Ascending aorta (tissue), 2 donors: ENCODE measurements at regions not wholly inside any gene's neighbourhood (a gene's known extent, or its start where the extent isn't known, plus 50 kb on each side); places are given as distances from the start of the nearest gene placed in this dataset.
"Not testable (repeated sequence)": the region's sequence is repeated elsewhere in the genome, so short reads cannot be mapped to it uniquely, and the experiment has no call there.

Experiments used
- DNase-seq, 2 donors: peaks; one replicate each; pipeline ENCODE4 v3.0.0-alpha.2; 2019; ENCODE audit warnings: low spot score in 2 of 2
- H3K27ac ChIP-seq, 2 donors: fragments of 200-600 bp; sonication (generic); one replicate each; pipeline ENCODE4 v1.5.1; 2016 to 2017; ENCODE audit warnings: mild to moderate bottlenecking in 1 of 2
- H3K27me3 ChIP-seq: fragments of 200-600 bp; sonication (generic); one replicate; pipeline ENCODE4 v1.5.1; 2017
- H3K36me3 ChIP-seq, 2 donors: fragments of 200-600 bp; sonication (generic); one replicate each; pipeline ENCODE4 v1.5.1; 2016
- H3K4me1 ChIP-seq, 2 donors: fragments of 200-600 bp; sonication (generic); one replicate each; pipeline ENCODE4 v1.5.1; 2016 to 2017; ENCODE audit warnings: mild to moderate bottlenecking in 1 of 2
- H3K4me3 ChIP-seq, 2 donors: fragments of 200-600 bp; sonication (generic); one replicate each; pipeline ENCODE4 v1.5.1; 2016 to 2017; ENCODE audit warnings: mild to moderate bottlenecking in 1 of 2
- H3K9me3 ChIP-seq, 2 donors: fragments of 200-600 bp; sonication (generic); one replicate each; pipeline ENCODE4 v1.5.1; 2016
- CTCF ChIP-seq, 3 experiments: fragments of 200-600 bp in 2 of 3; fragments of 450-650 bp in 1 of 3; sonication (generic) in 2 of 3; IDR thresholded peaks; one replicate each; pipeline ENCODE4 v1.5.1; 2016 to 2019; ENCODE audit warnings: antibody characterized with exemption in 3 of 3, mild to moderate bottlenecking in 1 of 3, moderate library complexity in 1 of 3
- intact Hi-C: fragments of 100-400 bp; cut with DNase I; formaldehyde crosslinking; loops from one replicate; pipeline ENCODE4 v1.15.1; 2023

GRCh38 chr2:200102971-200103370 is 147.6 kb downstream of the MAIP1 start:
- intact Hi-C loops = no loop called here
- H3K4me3 ChIP-seq = no peak overlapping the region
- H3K27ac ChIP-seq = no peak overlapping the region
- no peaks in the 10 kb centered on the region for H3K9me3 ChIP-seq
- DNase-seq = no peak
- H3K4me1 ChIP-seq = no peaks in the 10 kb centered on the region
- no peaks in the 10 kb centered on the region for H3K27me3 ChIP-seq
- H3K36me3 ChIP-seq = no peaks in the 10 kb centered on the region
- no peak for TF ChIP-seq CTCF (IDR thresholded peaks at IDR 0.05)

DNA sequence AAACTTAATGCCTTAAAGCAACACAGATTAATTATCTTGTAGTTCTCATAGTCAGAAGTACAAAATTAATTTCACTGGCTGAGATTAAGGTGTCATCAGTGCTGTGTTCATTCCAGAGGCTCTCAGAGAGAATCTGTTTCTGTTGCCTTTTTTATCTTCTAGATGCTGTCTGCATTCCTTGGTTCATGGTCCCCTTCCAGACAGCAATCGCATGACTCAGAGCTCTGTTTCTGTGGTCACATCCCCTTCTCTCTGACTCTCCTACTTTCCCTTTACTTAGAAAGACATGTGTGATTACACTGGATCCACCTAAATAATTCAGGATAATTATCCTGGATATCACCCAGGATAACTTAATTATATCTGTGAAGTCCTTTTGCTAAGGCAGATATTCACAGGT is 148.6 kb downstream of the MAIP1 start:
- DNase-seq = no peak
- Histone ChIP-seq H3K9me3 (no peaks in the 10 kb centered on the region), H3K27me3 (no peaks in the 10 kb centered on the region), H3K4me1 (no peaks in the 10 kb centered on the region), H3K4me3 (no peak overlapping the region), H3K36me3 (no peaks in the 10 kb centered on the region), H3K27ac (no peak overlapping the region)
- intact Hi-C loops = no loop called here
- no peak for TF ChIP-seq CTCF (IDR thresholded peaks at IDR 0.05)

GRCh38 chr2:200107514-200108217 is 152.3 kb downstream of the MAIP1 start:
- no peak overlapping the region for H3K27ac ChIP-seq
- H3K27me3 ChIP-seq = no peaks in the 10 kb centered on the region
- intact Hi-C loops = no loop called here
- H3K36me3 ChIP-seq = no peaks in the 10 kb centered on the region
- H3K9me3 ChIP-seq = no peaks in the 10 kb centered on the region
- no peak overlapping the region for H3K4me3 ChIP-seq
- H3K4me1 ChIP-seq = no peaks in the 10 kb centered on the region
- no peak for DNase-seq
- no peak for TF ChIP-seq CTCF (IDR thresholded peaks at IDR 0.05)

DNA sequence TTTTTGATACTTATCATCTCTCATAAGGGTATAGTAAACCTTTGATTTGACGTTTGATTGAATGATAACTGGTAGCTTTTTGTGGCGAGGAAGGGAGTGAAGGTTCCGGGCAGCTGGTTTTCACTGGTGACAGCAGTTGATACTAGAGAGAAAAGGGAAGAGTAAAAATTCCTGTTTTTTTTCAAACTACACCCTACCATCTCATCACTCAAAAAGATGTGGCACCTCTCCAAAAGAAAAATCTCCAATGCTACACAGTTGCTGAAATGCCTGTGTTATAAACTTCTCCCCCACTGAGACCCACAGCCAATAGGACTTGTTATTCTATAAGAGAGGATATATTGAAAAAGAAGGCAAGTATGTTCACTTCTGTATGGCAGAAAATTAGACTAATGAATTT is 154.0 kb downstream of the MAIP1 start:
- no peak for DNase-seq
- TF ChIP-seq CTCF (IDR thresholded peaks at IDR 0.05) = no peak
- Histone ChIP-seq H3K4me3 (no peak overlapping the region), H3K4me1 (no peaks in the 10 kb centered on the region), H3K36me3 (no peaks in the 10 kb centered on the region), H3K27ac (no peak overlapping the region), H3K27me3 (no peaks in the 10 kb centered on the region), H3K9me3 (no peaks in the 10 kb centered on the region)
- intact Hi-C loops = no loop called here

GRCh38 chr2:200110381-200110780 is 155.0 kb downstream of the MAIP1 start:
- TF ChIP-seq CTCF (IDR thresholded peaks at IDR 0.05) = no peak
- no peaks in the 10 kb centered on the region for H3K9me3 ChIP-seq
- intact Hi-C loops = no loop called here
- H3K27me3 ChIP-seq = no peaks in the 10 kb centered on the region
- H3K27ac ChIP-seq = no peak overlapping the region
- H3K36me3 ChIP-seq = no peaks in the 10 kb centered on the region
- no peak for DNase-seq
- no peaks in the 10 kb centered on the region for H3K4me1 ChIP-seq
- no peak overlapping the region for H3K4me3 ChIP-seq

- H3K36me3 ChIP-seq, H3K27me3 ChIP-seq, H3K9me3 ChIP-seq, H3K4me1 ChIP-seq, H3K4me3 ChIP-seq, intact Hi-C loops, H3K27ac ChIP-seq, DNase-seq: not testable (repeated sequence)
These were observed 157.8 kb downstream of the MAIP1 start for GRCh38 chr2:200113016-200113799.
